ENCODE measurements at regions not wholly inside any gene's neighbourhood (a gene's known extent, or its start where the extent isn't known, plus 50 kb on each side); places are given as distances from the start of the nearest gene placed in this dataset.

GRCh38 chr9:79801459-79801858, 229.7 kb downstream of the TLE4 start:
- Histone ChIP-seq H2BK12ac (ENCODE audit: low read depth, low read length) (no peak overlapping the region), H3K18ac (ENCODE audit: extremely low read depth, low read length) (no peak overlapping the region), H3K14ac (ENCODE audit: insufficient read length) (no peak overlapping the region), H3K27ac (ENCODE audit: low read depth, low read length) (no peak overlapping the region), H2BK120ac (replicated peaks; ENCODE audit: low read depth, low read length) (no peak overlapping the region), H3K4me2 (ENCODE audit: insufficient read depth in 1 of 2, low read depth in 2 of 2, low read length in 2 of 2) (no peak overlapping the region), H3K23me2 (ENCODE audit: low read depth, low read length) (no peaks in the 10 kb centered on the region), H3K56ac (replicated peaks; ENCODE audit: insufficient read length, low read depth, low read length) (no peak overlapping the region), H2BK5ac (ENCODE audit: low read depth, low read length) (no peak overlapping the region), H2AK5ac (ENCODE audit: low read depth, low read length) (no peak overlapping the region), H4K5ac (ENCODE audit: insufficient read length, low read depth, low read length) (no peak overlapping the region), H4K91ac (replicated peaks; ENCODE audit: insufficient read length, low read length) (no peak overlapping the region), H2BK20ac (ENCODE audit: low read length) (no peak overlapping the region), H3K36me3 (ENCODE audit: control insufficient read depth in 2 of 4, insufficient read depth in 4 of 4, low read length in 3 of 4) (no peaks in the 10 kb centered on the region), H4K8ac (ENCODE audit: extremely low read depth, insufficient read depth, low read length) (no peak overlapping the region), H3K27me3 (replicated peaks in 1 of 4; ENCODE audit: control insufficient read depth in 3 of 4, extremely low read depth in 1 of 4, insufficient read depth in 3 of 4, low read length in 3 of 4) (no peaks in the 10 kb centered on the region), H3K9ac (replicated peaks in 1 of 4; ENCODE audit: extremely low read depth in 1 of 4, low read depth in 3 of 4, low read length in 3 of 4) (no peak overlapping the region), H3K4me3 (ENCODE audit: extremely low read depth in 1 of 4, insufficient read depth in 2 of 4, low read depth in 3 of 4, low read length in 4 of 4) (no peak overlapping the region), H3K4ac (replicated peaks; ENCODE audit: insufficient read length, low read depth, low read length) (no peak overlapping the region), H2AFZ (ENCODE audit: low read length) (no peak overlapping the region), H3K4me1 (replicated peaks in 1 of 4; ENCODE audit: control insufficient read depth in 3 of 4, insufficient read depth in 4 of 4, low read length in 3 of 4) (no peaks in the 10 kb centered on the region), H3K79me1 (ENCODE audit: low read depth, low read length) (no peaks in the 10 kb centered on the region), H3K9me3 (ENCODE audit: insufficient read depth in 2 of 2, low read depth in 1 of 2, low read length in 1 of 2) (no peaks in the 10 kb centered on the region), H4K20me1 (replicated peaks in 1 of 2; ENCODE audit: control insufficient read depth in 1 of 2, insufficient read depth in 2 of 2, low read length in 2 of 2) (no peaks in the 10 kb centered on the region), H3K23ac (ENCODE audit: insufficient read length) (no peak overlapping the region), H2BK15ac (ENCODE audit: low read length) (no peak overlapping the region), H3K79me2 (ENCODE audit: control insufficient read depth in 1 of 2, insufficient read depth in 2 of 2, low read length in 2 of 2) (no peaks in the 10 kb centered on the region)
- ChIA-PET POLR2A (ENCODE audit: partially characterized antibody) (no interaction called here), CTCF (ENCODE audit: partially characterized antibody) (no interaction called here)
- FAIRE-seq: no peak
- 87% methylated on average over 3 of the region's 3 CpGs; no CpG with 5 or more reads in 1 of the 2 experiments for WGBS, 2 experiments (ENCODE audit: extremely low coverage in 1 of 2, insufficient coverage in 1 of 2, insufficient read length in 1 of 2, insufficient replicate concordance in 2 of 2, low coverage in 1 of 2, low lambda C conversion rate in 2 of 2, missing lambda C conversion rate in 1 of 2)
- DNase-seq (ENCODE audit: low read depth in 1 of 2, low spot score in 2 of 2): no peak
- TF ChIP-seq RFX5 (IDR thresholded peaks at IDR 0.05; ENCODE audit: borderline replicate concordance, low read depth, low read length): no peak
- TF ChIP-seq YY1 (IDR thresholded peaks at IDR 0.05; ENCODE audit: low read depth, low read length): no peak
- no peak for TF ChIP-seq RNF2 (IDR thresholded peaks at IDR 0.05; ENCODE audit: borderline replicate concordance, low read depth, low read length, missing control alignments, poor library complexity, severe bottlenecking)
- TF ChIP-seq CTCF (IDR thresholded peaks at IDR 0.05; ENCODE audit: control extremely low read depth in 1 of 3, insufficient read depth in 1 of 3, low read depth in 1 of 3, low read length in 3 of 3): no peak
- no peak for TF ChIP-seq POLR2AphosphoS5 (IDR thresholded peaks at IDR 0.05; ENCODE audit: low read depth, low read length)
- TF ChIP-seq CHD1 (IDR thresholded peaks at IDR 0.05; ENCODE audit: low read depth, low read length): no peak
- no peak for TF ChIP-seq JUND (IDR thresholded peaks at IDR 0.05; ENCODE audit: low read length)
- no peak for TF ChIP-seq SRF (IDR thresholded peaks at IDR 0.05; ENCODE audit: low read depth, low read length)
- no peak for TF ChIP-seq NANOG (IDR thresholded peaks at IDR 0.05; ENCODE audit: insufficient read depth, low read depth, low read length, poor library complexity, severe bottlenecking)
- TF ChIP-seq TAF1 (IDR thresholded peaks at IDR 0.05; ENCODE audit: low read depth, low read length): no peak
- TF ChIP-seq, protein P1, sequence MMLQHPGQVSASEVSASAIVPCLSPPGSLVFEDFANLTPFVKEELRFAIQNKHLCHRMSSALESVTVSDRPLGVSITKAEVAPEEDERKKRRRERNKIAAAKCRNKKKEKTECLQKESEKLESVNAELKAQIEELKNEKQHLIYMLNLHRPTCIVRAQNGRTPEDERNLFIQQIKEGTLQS (IDR thresholded peaks at IDR 0.05; ENCODE audit: insufficient read depth, low read depth, low read length): no peak
- no peak for TF ChIP-seq CHD2 (IDR thresholded peaks at IDR 0.05; ENCODE audit: low read length)
- no peak for TF ChIP-seq BCL11A (IDR thresholded peaks at IDR 0.05; ENCODE audit: low read depth in 2 of 2, low read length in 2 of 2)
